NOMO-1 (cell line): ENCODE measurements at regions not wholly inside any gene's neighbourhood (a gene's known extent, or its start where the extent isn't known, plus 50 kb on each side); places are given as distances from the start of the nearest gene placed in this dataset.

Experiments used
- DNase-seq, 2 experiments: peaks; one replicate each; lab custom pipeline; 2025; ENCODE audit not compliant: unreplicated experiment in 2 of 2; lab: John Stamatoyannopoulos, UW

DNA sequence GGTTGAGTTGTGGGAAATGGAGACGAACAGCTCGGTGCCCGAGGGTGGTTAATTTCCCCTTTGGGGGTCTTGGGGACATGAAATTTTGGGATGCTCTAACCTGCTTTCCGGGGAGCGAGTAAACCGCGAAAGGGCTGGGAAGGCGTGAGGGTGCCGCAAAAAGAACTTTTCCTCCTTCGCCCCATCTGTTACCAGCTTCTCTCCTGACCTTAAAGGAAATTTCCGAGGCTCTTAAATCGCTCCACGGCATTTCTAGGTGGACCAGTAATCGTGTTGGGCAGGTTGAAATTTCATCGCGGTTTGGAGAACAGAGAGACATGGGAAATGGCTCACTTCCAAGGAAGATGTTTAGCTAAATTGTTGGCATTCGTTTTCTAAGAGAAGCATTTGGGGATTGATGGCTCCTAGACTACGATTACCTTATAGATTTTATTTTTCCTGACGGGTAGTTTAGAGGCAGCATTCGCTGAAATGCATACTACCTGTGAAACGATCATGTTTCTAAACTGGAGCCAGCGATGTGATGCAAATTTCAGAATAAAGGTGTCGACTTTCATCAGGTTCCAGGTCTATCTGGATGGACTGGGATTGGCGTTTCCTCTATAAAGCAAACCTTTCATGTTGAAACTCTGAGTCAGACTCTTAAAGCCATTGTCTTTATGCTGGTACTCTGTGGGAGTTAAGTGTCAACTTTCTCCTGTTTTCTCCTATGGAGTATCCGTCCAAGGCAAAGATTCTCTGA lies 414.5 kb downstream of the PCNX1 start:
- no peak for DNase-seq

DNA sequence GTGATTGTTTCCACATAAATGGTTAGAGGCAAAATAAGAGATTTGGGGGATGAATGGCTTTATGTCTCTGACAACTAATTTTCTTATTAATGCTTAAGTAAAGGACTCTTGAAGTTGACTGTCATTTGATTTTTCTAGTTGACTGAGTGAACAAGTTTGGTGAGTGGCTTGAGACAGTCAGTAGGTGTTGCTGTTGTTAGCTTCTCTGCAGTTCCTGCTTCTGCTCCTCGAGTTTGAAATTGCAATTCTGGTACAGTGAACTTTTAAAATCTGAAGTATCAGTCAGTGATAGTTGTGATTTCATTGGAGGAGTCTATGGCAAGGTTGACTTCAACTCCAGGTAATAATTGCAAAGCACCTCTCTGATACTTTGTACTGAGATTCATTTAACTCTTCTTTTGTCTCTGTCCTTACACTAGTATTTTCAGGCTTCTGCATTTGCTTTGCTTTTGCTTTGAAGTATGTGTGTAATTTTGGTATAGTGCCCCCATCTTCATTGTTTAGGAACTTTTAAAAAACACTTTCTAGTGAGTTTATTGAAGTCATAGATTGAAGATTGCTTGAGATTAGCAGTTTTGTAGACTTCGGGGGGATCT lies 415.5 kb downstream of the PCNX1 start:
- DNase-seq: peak in 1 of 2 experiments; percentile 63

DNA sequence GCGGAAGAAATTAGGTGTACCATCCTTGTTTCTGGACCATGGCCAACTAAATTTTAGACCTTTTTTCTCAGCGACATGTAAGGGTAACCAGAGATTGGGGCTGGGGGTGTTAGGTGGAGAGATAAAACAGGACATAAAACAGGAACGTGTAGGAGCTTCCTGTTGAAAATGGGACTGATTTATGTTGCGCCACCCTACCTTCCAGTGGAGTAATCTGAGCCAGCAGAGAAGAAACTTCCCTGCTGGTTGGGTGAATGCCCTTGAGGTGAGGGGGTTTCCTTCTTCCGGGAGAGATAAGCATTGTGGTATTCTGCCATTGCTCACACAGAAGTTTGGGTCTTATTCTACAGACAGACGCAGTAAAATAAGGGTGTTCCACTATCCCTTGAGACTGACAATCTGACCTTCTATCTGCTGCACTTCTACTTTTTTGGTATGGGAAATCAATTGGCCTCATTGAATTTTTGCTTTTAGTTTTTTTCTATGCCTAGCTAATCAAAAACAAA lies 417.6 kb downstream of the PCNX1 start:
- no peak for DNase-seq

- DNase-seq: no peak
Measured at GRCh38 chr14:71327691-71328090, 420.4 kb downstream of the PCNX1 start.

DNA sequence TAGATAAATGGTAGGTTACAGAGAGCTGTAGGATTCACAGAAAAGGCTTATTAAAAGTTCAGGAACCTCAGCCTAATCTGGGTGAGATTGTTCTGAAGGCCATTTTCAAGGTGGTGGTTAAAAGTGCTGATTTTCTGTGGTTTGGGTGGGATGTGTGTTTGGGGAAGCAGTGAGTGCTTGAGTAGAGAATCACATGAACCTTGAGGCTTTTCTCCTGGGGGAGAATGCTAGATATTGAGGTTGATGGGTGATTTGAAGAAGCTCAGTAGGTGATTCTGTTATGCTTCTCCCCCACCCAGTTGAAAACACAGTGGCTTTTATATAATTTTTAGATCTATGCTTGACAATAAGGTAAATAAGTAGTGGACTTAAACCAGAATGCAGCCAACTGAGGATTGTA lies 420.9 kb downstream of the PCNX1 start:
- no peak for DNase-seq

DNA sequence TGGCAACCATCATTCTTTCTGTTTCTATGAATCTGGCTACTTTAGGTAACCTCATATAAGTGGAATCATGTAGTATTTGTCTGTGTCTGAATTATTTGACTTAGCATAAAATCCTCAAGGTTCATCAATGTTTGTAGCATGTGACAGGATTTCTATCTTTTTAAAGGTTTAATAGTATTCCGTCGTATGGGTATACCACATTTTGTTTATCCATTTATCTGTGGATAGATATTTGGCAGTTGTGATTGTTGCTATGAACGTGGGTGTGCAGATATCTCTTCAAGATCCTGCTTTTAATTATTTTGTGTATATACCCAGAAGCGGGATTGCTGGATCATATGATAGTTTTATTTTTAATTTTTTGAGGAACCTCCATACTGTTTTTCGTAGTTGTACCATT lies 421.7 kb downstream of the PCNX1 start:
- no peak for DNase-seq

DNA sequence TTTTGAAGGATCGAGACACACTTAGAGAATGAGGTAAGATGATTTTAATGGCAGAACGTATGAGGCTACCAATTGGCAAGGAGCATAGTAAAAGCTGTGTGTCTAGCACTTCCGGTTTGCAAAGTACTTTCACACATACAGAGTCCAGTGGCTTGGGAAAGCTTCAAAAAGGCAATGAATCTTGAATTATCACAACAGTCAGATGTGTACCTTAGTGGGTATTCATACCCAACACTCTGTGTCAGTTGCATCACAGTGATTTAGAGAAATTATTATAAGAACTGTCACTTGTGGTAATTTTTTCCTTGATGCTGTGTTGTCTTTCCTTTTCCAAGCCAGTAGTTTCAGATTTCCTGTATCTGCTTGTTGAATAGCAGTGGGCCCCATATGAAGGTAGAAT lies 424.1 kb downstream of the PCNX1 start:
- DNase-seq: no peak

GRCh38 chr14:71332476-71332875 lies 425.2 kb downstream of the PCNX1 start:
- no peak for DNase-seq

DNA sequence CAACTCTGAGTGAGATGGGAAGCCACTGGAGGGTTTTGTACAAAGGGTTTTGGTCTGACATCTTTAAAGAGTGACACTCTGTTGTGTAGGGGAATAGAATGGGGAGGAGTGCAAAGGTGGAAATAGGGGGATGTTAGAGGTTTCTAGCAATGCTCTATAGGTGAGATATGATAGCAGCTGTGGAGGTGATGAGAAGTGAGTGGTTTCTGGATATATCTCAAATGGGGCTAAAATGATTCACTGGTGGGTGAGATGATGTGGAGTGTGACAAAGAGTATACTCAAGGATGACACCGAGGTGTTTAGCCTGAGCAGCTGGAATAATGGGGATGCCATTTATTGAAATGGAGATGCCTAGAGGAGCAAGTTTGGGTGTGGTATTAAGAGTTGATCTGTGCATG lies 426.4 kb downstream of the PCNX1 start:
- DNase-seq: no peak

DNA sequence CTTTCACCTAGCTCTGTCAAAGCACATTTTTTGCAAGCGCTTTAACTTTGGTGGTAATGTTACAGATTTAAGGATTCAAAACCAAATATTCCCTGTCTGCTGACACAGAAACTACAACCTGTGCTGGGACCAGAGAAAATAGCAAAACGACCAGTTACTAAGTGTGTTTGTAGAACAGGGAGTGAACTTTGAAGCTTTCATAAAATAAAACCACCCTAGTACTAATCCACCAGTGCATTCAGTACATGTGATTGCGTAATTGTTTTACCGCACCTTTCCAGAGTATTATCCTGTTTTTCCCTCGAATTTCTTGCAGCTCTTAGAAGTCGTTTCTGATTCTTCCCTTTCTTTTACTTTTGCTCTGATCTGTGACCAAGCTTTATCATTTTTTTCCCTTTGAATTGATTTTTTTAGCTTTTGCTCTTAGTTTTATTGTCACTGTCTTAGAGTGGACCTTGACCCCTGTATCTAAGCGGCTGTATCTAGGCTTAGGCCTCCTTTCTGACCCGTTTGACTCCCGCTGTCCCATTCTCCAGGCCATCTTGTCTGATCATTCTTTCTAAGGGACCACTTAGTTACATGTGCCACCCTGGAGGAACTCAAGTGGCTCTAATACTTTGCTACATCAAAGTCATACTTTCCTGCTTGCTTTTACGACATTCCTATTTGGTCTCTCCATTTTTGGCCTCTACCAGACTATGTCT lies 429.4 kb downstream of the PCNX1 start:
- DNase-seq: no peak

GRCh38 chr14:71338153-71338552 lies 430.9 kb downstream of the PCNX1 start:
- no peak for DNase-seq

GRCh38 chr14:71339650-71340415 lies 432.6 kb downstream of the PCNX1 start:
- no peak for DNase-seq

GRCh38 chr14:71341156-71341555 lies 433.9 kb downstream of the PCNX1 start:
- peak; percentile 54 to 74 for DNase-seq

DNA sequence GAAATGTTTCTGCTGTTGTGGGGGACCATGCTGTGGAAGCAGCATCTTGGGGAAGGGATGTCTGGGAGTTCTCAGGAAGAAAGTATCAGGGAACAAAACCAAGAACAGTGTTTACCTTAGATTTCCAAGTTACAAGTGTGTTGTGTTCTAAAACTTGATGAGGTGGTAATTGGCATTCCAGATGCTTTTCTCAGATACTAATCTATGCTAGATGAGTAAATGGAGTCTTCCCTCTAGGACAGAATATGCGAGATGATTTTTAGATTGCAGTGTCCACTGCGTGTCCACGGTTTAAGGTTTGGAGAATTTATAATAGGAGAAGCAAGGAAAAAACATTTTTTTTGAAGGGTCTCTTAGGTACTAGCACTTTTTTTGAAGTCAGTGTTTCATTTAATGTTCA lies 436.5 kb downstream of the PCNX1 start:
- DNase-seq: no peak

GRCh38 chr14:71344506-71344905 lies 437.2 kb downstream of the PCNX1 start:
- no peak for DNase-seq

DNA sequence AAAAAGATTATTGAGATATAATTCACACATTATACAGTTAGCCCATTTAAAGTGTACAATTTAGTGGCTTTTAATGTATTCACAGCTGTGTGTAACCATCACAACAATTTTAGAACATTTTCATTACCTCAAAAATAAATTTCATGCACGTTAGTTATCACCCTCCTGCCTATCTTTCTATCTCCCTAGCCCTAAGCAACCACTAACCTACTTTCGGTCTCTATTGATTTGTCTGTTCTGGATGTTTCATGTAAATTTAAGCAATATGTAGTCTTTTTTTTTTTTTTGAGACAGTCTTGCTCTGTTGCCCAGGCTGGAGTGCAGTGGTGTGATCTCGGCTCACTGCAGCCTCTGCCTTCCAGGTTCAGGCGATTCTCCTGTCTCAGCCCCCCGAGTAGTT lies 439.4 kb downstream of the PCNX1 start:
- no peak for DNase-seq

DNA sequence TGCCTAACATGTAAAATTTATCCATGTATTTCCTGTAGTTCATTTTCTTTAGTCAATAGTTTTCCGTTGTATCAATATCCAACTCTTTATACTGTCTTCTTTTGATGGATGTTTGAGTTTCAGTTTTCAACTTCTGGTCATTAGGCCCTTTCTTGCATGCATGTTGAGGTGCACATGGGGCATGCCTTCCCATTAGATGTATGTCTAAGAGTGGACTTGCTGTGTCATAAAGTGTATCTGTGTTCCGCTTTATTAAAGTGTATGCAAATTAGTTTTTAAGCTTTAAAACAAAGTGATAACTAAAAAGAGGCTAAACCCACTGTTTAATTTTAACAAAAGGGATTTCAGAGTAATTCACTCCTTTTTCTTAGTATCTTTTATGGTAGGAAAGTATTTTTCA lies 441.1 kb downstream of the PCNX1 start:
- no peak for DNase-seq

DNA sequence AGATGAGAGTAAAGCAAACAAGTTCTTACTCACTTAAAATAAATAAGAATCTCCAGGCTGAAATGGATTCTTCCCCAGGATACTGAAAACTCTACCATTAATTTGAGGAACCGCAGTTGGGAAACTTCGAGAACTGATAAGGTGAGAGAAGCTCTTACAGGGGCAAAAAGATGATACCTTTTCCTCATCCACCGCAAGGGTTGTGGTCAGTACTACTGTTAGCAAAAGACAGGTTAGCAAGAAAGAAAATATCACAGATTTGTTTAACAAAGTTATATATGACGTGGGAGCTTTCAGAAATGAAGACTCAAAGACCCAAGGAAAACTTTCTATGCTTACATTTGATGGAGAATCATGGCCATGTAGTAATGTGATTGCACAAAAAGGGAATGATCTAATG lies 441.6 kb downstream of the PCNX1 start:
- DNase-seq: no peak

GRCh38 chr14:71354142-71354541 lies 446.9 kb downstream of the PCNX1 start:
- no peak for DNase-seq

DNA sequence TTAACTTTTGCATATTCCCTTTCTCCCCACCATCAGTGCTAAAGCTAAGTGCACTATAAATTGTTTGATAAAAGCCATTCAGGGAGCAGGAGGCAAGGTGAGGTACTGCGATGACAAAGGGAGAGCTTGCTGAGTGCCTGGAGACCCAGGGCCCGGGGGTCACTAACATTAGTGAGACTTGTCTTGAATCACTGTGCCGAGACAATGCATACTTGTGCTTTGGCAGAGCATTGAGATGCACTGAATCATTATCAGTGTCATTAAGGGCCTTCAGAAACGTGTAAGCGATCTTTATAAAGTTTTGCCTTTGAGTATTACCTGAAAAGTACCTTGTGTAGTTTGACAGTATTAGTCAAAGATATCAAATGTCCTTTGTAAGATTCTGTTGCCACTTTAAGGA lies 447.5 kb downstream of the PCNX1 start:
- no peak for DNase-seq
